ENCODE measurements at regions not wholly inside any gene's neighbourhood (a gene's known extent, or its start where the extent isn't known, plus 50 kb on each side); places are given as distances from the start of the nearest gene placed in this dataset.

DNA sequence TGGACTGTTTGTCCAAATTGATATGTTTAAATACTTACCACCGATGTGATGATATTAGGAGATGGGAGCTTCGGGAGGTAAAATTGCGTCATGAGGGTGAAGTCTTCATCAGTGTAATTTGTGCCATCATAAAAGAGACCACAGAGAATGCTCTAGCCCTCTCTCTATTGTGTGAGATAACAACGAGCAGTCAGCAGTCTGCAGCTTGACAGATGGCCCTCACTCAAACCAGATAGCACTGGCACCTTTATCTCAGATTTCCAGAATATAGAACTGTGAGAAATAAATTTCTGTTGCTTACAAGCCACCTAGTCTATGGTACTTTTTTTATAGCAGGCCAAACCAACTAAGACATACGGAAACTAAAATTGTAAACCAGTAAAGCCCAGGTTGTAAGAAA, 1718.9 kb upstream of the MIR17HG start:
- TF ChIP-seq CTCF (IDR thresholded peaks at IDR 0.05), result no peak
- TF ChIP-seq EZH2 (IDR thresholded peaks at IDR 0.05), result no peak

All from neural progenitor cell (in vitro differentiated cells).